Activated CD4-positive, alpha-beta T cell treated with anti-CD3 and anti-CD28 coated beads, Interleukin-2, Interleukin-4, amounts not matched to agents 100 ng/mL and 50 ng/mL, durations not matched to agents 16 hours and 8 hours (primary cell): ENCODE measurements at regions not wholly inside any gene's neighbourhood (a gene's known extent, or its start where the extent isn't known, plus 50 kb on each side); places are given as distances from the start of the nearest gene placed in this dataset.

ENCODE experiments used
- DNase-seq: peaks from one replicate; pipeline ENCODE4 v3.0.0-alpha.2; 2020; ENCODE audit warnings: low spot score

- no peak for DNase-seq
Observed at GRCh38 chr12:87157791-87158190, 871.4 kb downstream of the C12orf50 start.

- no peak for DNase-seq
Observed at GRCh38 chr12:87155621-87156020, 873.6 kb downstream of the C12orf50 start.

- DNase-seq: no peak
Observed at GRCh38 chr12:87152841-87153528, 876.2 kb downstream of the C12orf50 start.

GRCh38 chr12:87152075-87152474, 877.1 kb downstream of the C12orf50 start:
- no peak for DNase-seq

DNA sequence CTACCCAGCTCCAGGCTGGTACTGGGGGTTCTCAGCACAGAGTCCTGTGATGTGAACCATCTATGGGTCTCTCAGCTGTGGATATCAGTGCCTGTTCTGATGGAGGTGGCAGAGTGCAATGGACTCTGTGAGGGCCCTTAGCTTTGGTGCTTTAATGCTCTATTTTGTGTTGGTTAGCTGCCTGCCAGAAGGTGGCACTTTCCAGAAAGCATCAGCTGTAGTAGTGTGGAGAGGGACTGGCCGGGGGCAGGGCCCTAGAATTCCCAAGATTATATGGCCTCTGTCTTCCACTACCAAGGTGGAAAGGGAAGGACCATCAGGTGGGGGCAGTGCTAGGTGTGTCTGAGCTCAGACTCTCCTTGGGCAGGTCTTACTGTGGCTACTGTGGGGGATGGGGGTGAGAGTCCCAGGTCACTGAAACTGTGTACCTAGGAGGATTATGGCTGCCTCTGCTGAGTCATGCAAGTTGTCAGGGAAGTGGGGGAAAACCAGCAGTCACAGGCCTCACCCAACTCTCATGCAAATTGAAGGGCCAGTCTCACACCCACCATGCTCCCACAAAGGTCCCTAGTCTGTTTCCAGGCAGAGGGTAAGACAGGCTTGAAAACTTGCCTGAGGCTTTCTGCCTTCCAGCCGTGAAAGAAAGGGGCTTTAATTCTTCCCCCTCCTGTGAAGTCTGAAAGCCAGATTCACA, 878.1 kb downstream of the C12orf50 start:
- no peak for DNase-seq

GRCh38 chr12:87142342-87142741, 886.2 kb upstream of the MGAT4C start:
- DNase-seq: no peak

GRCh38 chr12:87141091-87141490, 884.9 kb upstream of the MGAT4C start:
- DNase-seq: no peak

DNA sequence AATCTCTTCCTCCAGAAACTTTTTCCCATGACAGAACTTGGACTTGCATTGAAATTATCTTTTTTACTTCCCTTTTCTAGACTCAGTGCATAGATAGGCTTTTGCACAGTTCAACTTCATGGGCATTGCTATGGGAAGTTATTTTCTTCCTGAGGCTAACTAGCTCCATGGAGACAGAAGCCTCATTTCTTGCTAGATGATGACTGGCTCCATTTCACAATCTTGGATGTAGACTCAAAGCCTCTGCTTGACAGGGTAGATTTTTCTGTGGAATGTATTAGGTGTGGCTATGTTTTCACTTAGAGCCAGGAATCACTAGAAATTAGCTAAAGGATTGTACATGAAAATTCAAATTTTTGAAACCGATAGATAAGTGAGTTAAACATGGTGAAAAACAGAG, 884.1 kb upstream of the MGAT4C start:
- DNase-seq: no peak

DNA sequence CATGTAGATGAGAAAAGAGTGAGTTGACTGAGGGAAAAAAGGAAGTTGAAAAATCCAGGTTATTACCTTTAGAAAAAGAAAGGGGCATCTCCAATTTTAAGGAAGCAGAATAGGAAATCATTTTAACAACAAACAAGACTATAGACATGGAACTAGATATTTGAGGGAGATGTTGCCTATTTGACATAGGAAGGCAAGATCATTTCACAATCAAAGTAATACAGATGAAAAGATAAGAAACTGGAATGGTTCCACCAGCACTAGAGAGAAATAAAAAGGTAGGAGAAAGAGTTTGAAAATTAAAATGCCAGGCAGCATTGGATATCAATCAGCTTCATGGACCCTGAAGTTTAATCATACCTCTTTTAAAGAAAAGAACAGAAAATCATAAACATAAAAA, 881.0 kb upstream of the MGAT4C start:
- DNase-seq: no peak

- DNase-seq: no peak
Observed at GRCh38 chr12:87136330-87136976, 880.3 kb upstream of the MGAT4C start.

DNA sequence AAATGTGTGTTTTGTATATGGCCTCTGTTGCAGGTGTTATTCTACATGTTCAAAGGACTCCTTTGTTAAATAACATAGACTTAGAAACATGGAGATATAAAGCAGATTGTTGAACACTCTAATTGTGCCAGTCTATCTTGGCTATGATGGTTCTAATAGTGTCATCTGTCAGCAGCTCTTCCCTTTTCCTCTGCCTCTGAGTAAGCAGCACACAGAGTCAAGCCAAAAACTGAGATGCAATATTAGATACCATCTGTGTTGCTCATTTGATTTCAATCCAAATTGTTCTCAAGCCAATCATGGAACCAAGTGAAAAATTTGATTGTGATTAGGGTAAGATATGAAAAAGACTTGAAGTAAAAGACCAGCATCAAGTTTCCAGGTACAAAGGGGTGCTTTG, 871.1 kb upstream of the MGAT4C start:
- DNase-seq: no peak

DNA sequence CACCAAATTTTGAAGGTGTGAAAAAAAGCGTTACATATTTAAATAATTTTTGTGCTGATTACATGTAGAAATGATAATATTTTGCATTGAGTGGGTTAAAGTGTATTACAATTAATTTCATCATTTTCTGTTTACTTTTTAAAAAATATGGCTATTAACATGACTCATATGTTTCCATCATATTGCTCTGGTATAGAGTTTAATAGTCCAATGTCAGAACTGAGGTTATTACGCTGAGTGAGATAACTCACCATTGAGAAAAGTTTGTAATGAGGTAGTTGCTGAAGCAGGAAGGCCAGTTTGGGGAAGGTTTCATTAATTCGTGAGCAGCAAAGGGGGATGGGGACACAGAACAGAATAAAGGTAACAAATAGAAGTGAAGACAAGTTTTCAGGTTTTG, 865.7 kb upstream of the MGAT4C start:
- no peak for DNase-seq

DNA sequence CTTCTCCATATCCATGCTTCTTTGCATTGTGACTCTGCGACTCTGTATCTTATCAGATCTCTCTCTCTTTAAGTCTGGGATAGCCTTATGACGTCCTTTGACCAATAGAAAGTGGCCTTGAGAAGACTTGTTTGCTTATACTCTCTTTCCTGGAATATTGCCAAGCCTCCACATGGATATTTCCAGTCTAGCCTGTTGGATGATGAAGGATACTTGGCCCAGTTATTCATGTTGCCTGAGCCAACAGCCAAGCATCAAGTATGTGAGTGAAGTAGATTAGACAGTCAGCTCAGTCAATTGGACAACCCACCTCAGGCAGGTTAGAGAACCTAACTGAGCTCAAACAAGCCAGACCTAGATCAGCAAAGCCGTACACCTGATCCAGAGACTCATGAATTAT, 864.2 kb upstream of the MGAT4C start:
- DNase-seq: no peak

DNA sequence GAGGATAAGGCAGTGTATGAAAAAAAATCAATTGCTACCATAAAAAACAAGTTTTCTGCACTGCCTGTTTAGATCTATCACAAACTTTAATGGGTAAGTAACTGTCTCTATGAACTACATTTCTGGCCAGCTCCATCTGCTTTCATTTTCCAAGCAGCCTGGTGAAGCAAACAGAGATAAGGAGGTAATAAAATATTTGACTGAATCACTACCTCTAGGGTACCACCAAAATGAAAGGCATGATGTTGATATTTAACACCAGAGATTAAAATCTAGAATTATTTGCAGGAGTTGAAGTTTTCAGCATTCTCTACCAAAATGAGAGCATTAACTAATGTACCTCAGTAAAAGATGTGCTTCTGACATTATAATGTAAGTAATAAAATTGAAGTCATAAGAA, 863.5 kb upstream of the MGAT4C start:
- no peak for DNase-seq

GRCh38 chr12:87117526-87117925, 861.3 kb upstream of the MGAT4C start:
- no peak for DNase-seq

GRCh38 chr12:87116780-87117179, 860.6 kb upstream of the MGAT4C start:
- no peak for DNase-seq

DNA sequence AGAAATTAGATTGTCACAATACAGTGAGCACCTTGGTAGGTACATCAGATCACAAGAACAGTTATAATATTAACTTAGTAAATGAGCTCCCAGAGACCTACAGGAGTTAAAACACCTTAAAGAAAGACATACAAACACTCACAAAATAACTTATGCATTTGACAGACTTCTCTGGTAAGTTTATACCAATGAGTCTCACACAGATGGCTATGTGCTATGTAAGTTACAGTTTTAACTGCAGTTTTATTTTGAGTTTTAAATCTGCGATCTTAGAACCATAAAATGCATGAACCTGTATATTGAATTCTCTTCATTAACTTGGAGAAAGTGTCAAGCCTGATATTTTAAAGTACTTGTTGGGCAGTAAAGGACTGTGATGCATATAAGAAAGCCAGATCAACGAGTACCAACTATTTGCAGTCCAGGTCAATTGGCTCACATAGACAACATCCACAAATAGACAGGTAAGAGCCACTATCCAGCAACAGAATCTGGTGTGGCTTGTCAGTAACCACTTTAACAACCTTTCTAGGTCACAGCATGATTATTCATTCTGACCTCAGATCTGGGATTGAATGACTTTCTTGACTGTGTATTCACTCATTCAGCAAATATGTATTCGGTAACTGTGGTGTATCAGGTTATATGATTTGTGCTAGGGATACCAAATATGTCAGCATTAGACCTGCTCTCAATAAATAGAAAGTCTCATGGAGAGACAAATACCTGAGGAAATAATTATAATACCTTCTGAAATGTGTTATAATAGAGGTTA, 856.6 kb upstream of the MGAT4C start:
- no peak for DNase-seq

- DNase-seq: no peak
Observed at GRCh38 chr12:87107766-87108165, 851.6 kb upstream of the MGAT4C start.

GRCh38 chr12:87107270-87107669, 851.1 kb upstream of the MGAT4C start:
- DNase-seq: no peak

DNA sequence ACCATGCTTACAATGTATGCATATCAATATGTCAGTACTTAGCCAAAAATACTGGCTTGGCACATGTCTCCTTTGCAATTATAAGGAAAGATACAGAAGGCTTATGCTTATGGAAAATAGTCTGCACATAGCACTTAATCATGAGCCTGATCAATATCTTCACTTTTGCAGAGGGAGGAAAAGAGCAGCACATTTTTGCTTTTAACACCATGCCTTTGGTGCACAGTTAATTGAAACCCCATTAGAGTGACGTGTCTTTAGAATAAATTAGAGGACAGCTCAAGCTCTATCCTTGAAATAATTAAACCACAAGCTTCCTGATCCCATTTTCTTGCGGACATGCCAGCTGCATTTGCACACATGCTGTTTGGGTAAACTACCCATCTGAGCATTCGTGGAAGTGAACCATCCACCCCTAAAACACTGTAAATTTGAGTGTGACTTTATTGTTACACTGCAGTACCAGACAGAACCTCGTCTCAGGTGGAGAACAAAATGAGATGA, 839.9 kb upstream of the MGAT4C start:
- DNase-seq: no peak

DNA sequence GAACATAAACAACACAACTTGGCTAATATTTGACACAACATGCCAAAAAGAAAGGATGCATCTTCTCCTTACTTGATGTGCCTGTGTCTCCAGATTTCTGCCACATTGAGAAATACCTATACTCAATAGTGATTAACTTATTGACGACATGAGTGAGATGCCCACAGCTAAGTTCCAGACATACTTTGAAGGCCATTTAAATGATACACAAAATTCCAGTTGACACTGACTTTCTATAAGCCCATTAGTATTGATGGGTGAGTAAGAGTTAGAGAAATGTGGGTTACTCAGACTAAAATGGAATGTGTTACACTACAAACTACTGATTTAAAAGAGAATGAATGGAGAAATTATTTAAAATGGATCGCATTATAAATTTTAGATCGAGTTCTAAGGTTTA, 838.2 kb upstream of the MGAT4C start:
- no peak for DNase-seq

DNA sequence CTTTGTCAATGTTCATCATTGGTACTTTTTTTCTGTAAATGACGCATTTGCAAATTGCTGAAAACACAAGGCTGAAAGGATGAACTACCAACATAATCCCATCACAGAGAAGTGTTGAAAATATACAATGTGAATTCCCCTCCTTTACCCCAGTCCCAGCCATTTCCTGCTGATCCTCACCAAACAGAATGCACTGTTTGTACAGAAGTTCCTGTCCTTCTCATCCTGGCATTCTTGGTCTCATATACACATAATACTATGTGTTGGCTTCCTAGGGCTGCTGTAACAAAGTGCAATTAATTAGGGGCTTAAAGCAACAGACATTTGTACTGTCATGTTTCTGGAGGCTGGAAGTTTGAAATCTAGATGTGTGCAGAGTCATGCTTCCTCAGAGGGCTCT, 836.2 kb upstream of the MGAT4C start:
- no peak for DNase-seq
